ENCODE measurements at regions not wholly inside any gene's neighbourhood (a gene's known extent, or its start where the extent isn't known, plus 50 kb on each side); places are given as distances from the start of the nearest gene placed in this dataset.

GRCh38 chr12:86623267-86623666 lies 367.1 kb upstream of the MGAT4C start:
- Histone ChIP-seq H3K27ac (ENCODE audit: insufficient read depth, low read depth, low read length) (no peak overlapping the region), H3K27me3 (ENCODE audit: control insufficient read depth in 2 of 2, insufficient read depth in 2 of 2, low read length in 2 of 2) (no peaks in the 10 kb centered on the region), H3K4me2 (ENCODE audit: insufficient read depth, low read length) (no peak overlapping the region), H3K9me1 (replicated peaks; ENCODE audit: control insufficient read depth, extremely low read depth, insufficient read depth, low read length) (no peaks in the 10 kb centered on the region), H4K20me1 (replicated peaks; ENCODE audit: control insufficient read depth, extremely low read depth, insufficient read depth, low read length) (no peaks in the 10 kb centered on the region), H3K4me1 (ENCODE audit: control insufficient read depth, extremely low read depth, insufficient read depth, low read length) (no peaks in the 10 kb centered on the region), H3K9me3 (replicated peaks; ENCODE audit: control insufficient read depth, insufficient read depth, low read length) (no peaks in the 10 kb centered on the region), H3K79me2 (ENCODE audit: control insufficient read depth, insufficient read depth, low read length) (no peaks in the 10 kb centered on the region), H3K9ac (replicated peaks; ENCODE audit: extremely low read depth, insufficient read depth, low read length) (no peak overlapping the region), H2AFZ (ENCODE audit: low read depth, low read length) (no peak overlapping the region), H3K4me3 (replicated peaks in 1 of 3; ENCODE audit: insufficient read depth in 1 of 3, low read depth in 1 of 3, low read length in 3 of 3) (no peak overlapping the region), H3K36me3 (ENCODE audit: control insufficient read depth in 2 of 2, extremely low read depth in 1 of 2, insufficient read depth in 2 of 2, low read length in 2 of 2) (no peaks in the 10 kb centered on the region)
- TF ChIP-seq EZH2 (IDR thresholded peaks at IDR 0.05; ENCODE audit: borderline replicate concordance, low read depth, low read length, severe bottlenecking) (no peak), POLR2A (IDR thresholded peaks at IDR 0.05; ENCODE audit: low read depth, low read length) (no peak), FOS (IDR thresholded peaks at IDR 0.05; ENCODE audit: borderline replicate concordance, insufficient read depth, low read length) (no peak), CTCF (IDR thresholded peaks at IDR 0.05; ENCODE audit: extremely low read depth in 1 of 2, insufficient read depth in 1 of 2, low read depth in 1 of 2, low read length in 2 of 2) (no peak), POLR2AphosphoS5 (IDR thresholded peaks at IDR 0.05; ENCODE audit: insufficient read depth, low read depth, low read length) (no peak), GATA2 (IDR thresholded peaks at IDR 0.05; ENCODE audit: insufficient read depth, insufficient read length, low read depth, low read length) (no peak), JUN (IDR thresholded peaks at IDR 0.05; ENCODE audit: borderline replicate concordance, insufficient read depth, insufficient read length, low read depth) (no peak), MYC (IDR thresholded peaks at IDR 0.05; ENCODE audit: low read depth, low read length) (no peak), MAX (IDR thresholded peaks at IDR 0.05; ENCODE audit: insufficient read depth, insufficient read length) (no peak)
- ChIA-PET POLR2A (no interaction called here), CTCF (interaction anchor here (0.9 kb wide), 1 partner anchor 14 kb away, joined by 3 read pairs; no protein-coding TSS in a partner anchor)
- dilution Hi-C loops (cut with MboI; ENCODE audit: extremely low pct_ligation_motif_present, low sequenced_read_pairs) (no loop called here), intact Hi-C loops (cut with micrococcal nuclease) (no loop called here)
- BruUV-seq (replicated peaks), result no TSS peak
- FAIRE-seq, result no peak
- no peak for DNase-seq (ENCODE audit: low read depth, low spot score)

All from endothelial cell of umbilical vein (primary cell).